Liver (tissue), 3 donors: ENCODE measurements at regions not wholly inside any gene's neighbourhood (a gene's known extent, or its start where the extent isn't known, plus 50 kb on each side); places are given as distances from the start of the nearest gene placed in this dataset.

ENCODE experiments used
- CTCF ChIP-seq: fragments of 150-350 bp; IDR thresholded peaks from 2 replicates; pipeline ENCODE4 v1.5.1; 2017; ENCODE audit warnings: improper control_type of control experiment, low read depth, low read length; ENCODE audit not compliant: missing input control
- EGR1 ChIP-seq, 2 donors: IDR thresholded peaks; 2 replicates each; pipeline ENCODE4 v1.6.1; 2016 to 2018; ENCODE audit warnings: antibody characterized with exemption in 2 of 2, low read depth in 2 of 2
- GABPA ChIP-seq, 2 donors: IDR thresholded peaks in 1 of 2; conservative IDR thresholded peaks in 1 of 2; 2 replicates each; pipeline ENCODE4 v1.6.1; 2016; ENCODE audit warnings: antibody characterized with exemption in 2 of 2, mild to moderate bottlenecking in 1 of 2, moderate library complexity in 1 of 2
- JUND ChIP-seq, 2 donors: IDR thresholded peaks; 2 replicates each; pipeline ENCODE4 v1.6.1; 2016; ENCODE audit warnings: antibody characterized with exemption in 2 of 2
- SP1 ChIP-seq: IDR thresholded peaks from 2 replicates; pipeline ENCODE4 v1.6.1; 2018; ENCODE audit warnings: antibody characterized with exemption, mild to moderate bottlenecking
- YY1 ChIP-seq: IDR thresholded peaks from 2 replicates; pipeline ENCODE4 v1.6.1; 2016; ENCODE audit warnings: antibody characterized with exemption, mild to moderate bottlenecking
- TF ChIP-seq, protein P1 (sequence below): IDR thresholded peaks from 2 replicates; pipeline ENCODE4 v1.6.1; 2016; ENCODE audit warnings: antibody characterized with exemption
- donor health status: healthy.
- donor health status: healthy.

GRCh38 chr14:84544486-84545131 lies 985.3 kb upstream of the FLRT2 start:
- TF ChIP-seq YY1 (no peak), CTCF (no peak), JUND (IDR thresholded peaks at IDR 0.05) (no peak), EGR1 (IDR thresholded peaks at IDR 0.05; ENCODE audit: low read depth in 2 of 2) (no peak), SP1 (no peak), GABPA (IDR thresholded peaks at IDR 0.05 in 1 of 2, conservative IDR thresholded peaks at IDR 0.05 in 1 of 2) (no peak)
- TF ChIP-seq, protein P1, sequence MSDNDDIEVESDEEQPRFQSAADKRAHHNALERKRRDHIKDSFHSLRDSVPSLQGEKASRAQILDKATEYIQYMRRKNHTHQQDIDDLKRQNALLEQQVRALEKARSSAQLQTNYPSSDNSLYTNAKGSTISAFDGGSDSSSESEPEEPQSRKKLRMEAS = no peak
